ENCODE measurements at regions not wholly inside any gene's neighbourhood (a gene's known extent, or its start where the extent isn't known, plus 50 kb on each side); places are given as distances from the start of the nearest gene placed in this dataset.
A peak's percentile ranks its signal among the peaks of the same experiment; 100 is the strongest.

GRCh38 chr14:34368115-34368970 is 93.7 kb downstream of the SPTSSA start (continued):
- TF ChIP-seq HOXA7 (CRISPR knock-in tag; IDR thresholded peaks at IDR 0.05) (no peak), ZNF710 (CRISPR knock-in tag; IDR thresholded peaks at IDR 0.05; ENCODE audit: borderline replicate concordance) (no peak; the same call in 1 of the 2 replicates), KDM5A (IDR thresholded peaks at IDR 0.05; ENCODE audit: borderline replicate concordance, low read length) (no peak), LCORL (IDR thresholded peaks at IDR 0.05) (no peak), LCORL (CRISPR knock-in tag; IDR thresholded peaks at IDR 0.05) (no peak), ZNF724P (CRISPR knock-in tag; IDR thresholded peaks at IDR 0.05; ENCODE audit: borderline replicate concordance) (no peak), RARA (CRISPR knock-in tag; IDR thresholded peaks at IDR 0.05) (peak; percentile 46), MEIS1 (CRISPR knock-in tag; IDR thresholded peaks at IDR 0.05; ENCODE audit: borderline replicate concordance) (no peak), ZNF749 (CRISPR knock-in tag; IDR thresholded peaks at IDR 0.05; ENCODE audit: borderline replicate concordance) (no peak), ZNF777 (CRISPR knock-in tag; IDR thresholded peaks at IDR 0.05) (no peak), RNF2 (conservative IDR thresholded peaks at IDR 0.05; ENCODE audit: low read depth) (no peak), ZNF33B (CRISPR knock-in tag; IDR thresholded peaks at IDR 0.05) (no peak; the same call in 1 of the 2 replicates), NFATC3 (CRISPR knock-in tag; IDR thresholded peaks at IDR 0.05) (0 out of 2 replicates have a peak, but pooled peaks have one; percentile 35), ERF (CRISPR knock-in tag; IDR thresholded peaks at IDR 0.05) (no peak), NRL (CRISPR knock-in tag; IDR thresholded peaks at IDR 0.05; ENCODE audit: borderline replicate concordance) (no peak), RERE (CRISPR knock-in tag; IDR thresholded peaks at IDR 0.05; ENCODE audit: low read depth) (0 out of 2 replicates have a peak, but pooled peaks have one; percentile 14), KMT2A (CRISPR knock-in tag; IDR thresholded peaks at IDR 0.05) (no peak), TRIM22 (IDR thresholded peaks at IDR 0.05) (no peak)

All from HepG2 (cell line).